GM12891 (cell line): ENCODE measurements at regions not wholly inside any gene's neighbourhood (a gene's known extent, or its start where the extent isn't known, plus 50 kb on each side); places are given as distances from the start of the nearest gene placed in this dataset.

Experiments
- PAX5 ChIP-seq: IDR thresholded peaks from 2 replicates; pipeline ENCODE4 v1.6.1; 2011; ENCODE audit warnings: low read length, moderate library complexity, mild to moderate bottlenecking; ENCODE audit not compliant: insufficient read depth, severe bottlenecking
- POLR2A ChIP-seq: IDR thresholded peaks from 2 replicates; pipeline ENCODE4 v1.6.1; 2011; ENCODE audit warnings: low read depth, low read length, control low read depth
- POLR2AphosphoS5 ChIP-seq: IDR thresholded peaks from 2 replicates; pipeline ENCODE4 v1.6.1; 2011; ENCODE audit warnings: low read depth, low read length, control low read depth
- POU2F2 ChIP-seq: IDR thresholded peaks from 2 replicates; pipeline ENCODE4 v1.6.1; 2011; ENCODE audit warnings: low read depth, mild to moderate bottlenecking, control low read depth, low read length, moderate library complexity
- SPI1 ChIP-seq: IDR thresholded peaks from 2 replicates; pipeline ENCODE4 v1.6.1; 2011; ENCODE audit warnings: low read depth, low read length, control low read depth
- TAF1 ChIP-seq: IDR thresholded peaks from 2 replicates; pipeline ENCODE4 v1.6.1; 2011; ENCODE audit warnings: low read depth, low read length, control low read depth

- no peak for TF ChIP-seq TAF1
- no peak for TF ChIP-seq POLR2A
- no peak for TF ChIP-seq POU2F2
- TF ChIP-seq POLR2AphosphoS5 = no peak
- TF ChIP-seq PAX5 = no peak
- TF ChIP-seq SPI1 = no peak
Measured at GRCh38 chr2:191582355-191582754, 95.6 kb upstream of the NABP1 start.
